ENCODE measurements at regions not wholly inside any gene's neighbourhood (a gene's known extent, or its start where the extent isn't known, plus 50 kb on each side); places are given as distances from the start of the nearest gene placed in this dataset.

DNA sequence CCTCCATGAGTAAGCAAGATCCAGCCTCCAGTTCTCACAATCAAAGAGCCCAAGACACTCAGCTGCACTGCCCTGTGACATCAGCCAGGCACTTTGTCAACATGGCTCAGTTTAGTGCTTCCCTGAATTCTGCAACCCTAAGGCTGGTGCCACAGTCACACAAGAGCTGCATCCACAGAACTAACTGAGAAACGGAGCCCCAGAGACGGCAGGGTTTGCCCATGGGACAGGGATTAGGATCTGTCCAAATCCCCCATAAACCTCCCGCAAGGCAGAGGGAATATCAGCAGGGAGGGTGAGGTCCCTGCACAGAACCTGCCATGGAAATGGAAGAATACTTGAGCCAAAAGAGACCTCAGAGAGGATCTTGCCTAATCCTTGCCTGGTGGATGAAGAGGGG, 70.4 kb upstream of the UQCRFS1 start:
- Mint-ChIP-seq H3K9me3 (ENCODE audit: low read depth) (peaks cover 9% of the 10 kb centered on the region), H3K36me3 (ENCODE audit: low read depth) (peaks cover 1% of the 10 kb centered on the region), H3K27me3 (ENCODE audit: low read depth) (peaks cover 1% of the 10 kb centered on the region), H3K4me1 (ENCODE audit: low read depth) (no peaks in the 10 kb centered on the region), H3K4me3 (ENCODE audit: unreplicated experiment) (no peak overlapping the region), H3K27ac (ENCODE audit: unreplicated experiment) (no peak overlapping the region)
- TF ChIP-seq, protein P1, sequence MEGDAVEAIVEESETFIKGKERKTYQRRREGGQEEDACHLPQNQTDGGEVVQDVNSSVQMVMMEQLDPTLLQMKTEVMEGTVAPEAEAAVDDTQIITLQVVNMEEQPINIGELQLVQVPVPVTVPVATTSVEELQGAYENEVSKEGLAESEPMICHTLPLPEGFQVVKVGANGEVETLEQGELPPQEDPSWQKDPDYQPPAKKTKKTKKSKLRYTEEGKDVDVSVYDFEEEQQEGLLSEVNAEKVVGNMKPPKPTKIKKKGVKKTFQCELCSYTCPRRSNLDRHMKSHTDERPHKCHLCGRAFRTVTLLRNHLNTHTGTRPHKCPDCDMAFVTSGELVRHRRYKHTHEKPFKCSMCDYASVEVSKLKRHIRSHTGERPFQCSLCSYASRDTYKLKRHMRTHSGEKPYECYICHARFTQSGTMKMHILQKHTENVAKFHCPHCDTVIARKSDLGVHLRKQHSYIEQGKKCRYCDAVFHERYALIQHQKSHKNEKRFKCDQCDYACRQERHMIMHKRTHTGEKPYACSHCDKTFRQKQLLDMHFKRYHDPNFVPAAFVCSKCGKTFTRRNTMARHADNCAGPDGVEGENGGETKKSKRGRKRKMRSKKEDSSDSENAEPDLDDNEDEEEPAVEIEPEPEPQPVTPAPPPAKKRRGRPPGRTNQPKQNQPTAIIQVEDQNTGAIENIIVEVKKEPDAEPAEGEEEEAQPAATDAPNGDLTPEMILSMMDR (IDR thresholded peaks at IDR 0.05), result no peak
- DNase-seq (ENCODE audit: low spot score), result no peak

DNA sequence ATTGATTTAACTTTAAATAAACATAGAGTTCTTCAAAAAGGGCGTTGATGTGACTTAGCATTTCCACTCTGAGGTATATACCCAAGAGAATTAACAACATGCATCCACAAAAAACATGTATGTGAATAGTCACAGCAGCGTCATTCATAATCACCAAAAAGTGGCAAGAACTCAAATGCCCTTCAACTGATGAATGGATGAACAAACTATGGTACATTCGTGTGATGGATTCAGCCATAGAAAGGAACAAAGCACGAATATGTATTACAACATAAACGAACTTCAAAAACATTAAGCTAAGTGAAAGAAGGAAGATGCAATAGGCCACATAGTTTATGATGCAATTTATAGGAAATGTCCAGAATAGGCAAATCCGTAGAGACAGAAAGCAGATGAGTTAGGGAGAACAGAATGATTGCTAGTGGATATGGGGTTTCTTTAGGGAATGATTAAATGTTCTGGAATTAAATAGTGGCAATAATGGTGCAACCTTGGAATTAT, 72.3 kb upstream of the UQCRFS1 start:
- H3K27me3 Mint-ChIP-seq (ENCODE audit: low read depth), result peaks cover 1% of the 10 kb centered on the region

GRCh38 chr19:29285878-29286277, 72.9 kb upstream of the UQCRFS1 start:
- no peak overlapping the region for H3K27ac Mint-ChIP-seq (ENCODE audit: unreplicated experiment)
- peaks cover 1% of the 10 kb centered on the region for H3K27me3 Mint-ChIP-seq (ENCODE audit: low read depth)

More for the DNA sequence above, 72.3 kb upstream of the UQCRFS1 start:
- no peak for DNase-seq (ENCODE audit: low spot score)
- Mint-ChIP-seq H3K9me3 (ENCODE audit: low read depth) (peaks cover 9% of the 10 kb centered on the region), H3K4me3 (ENCODE audit: unreplicated experiment) (no peak overlapping the region), H3K27ac (ENCODE audit: unreplicated experiment) (no peak overlapping the region), H3K4me1 (ENCODE audit: low read depth) (no peaks in the 10 kb centered on the region), H3K36me3 (ENCODE audit: low read depth) (peaks cover 1% of the 10 kb centered on the region)
- TF ChIP-seq, protein P1 (IDR thresholded peaks at IDR 0.05), result no peak

DNA sequence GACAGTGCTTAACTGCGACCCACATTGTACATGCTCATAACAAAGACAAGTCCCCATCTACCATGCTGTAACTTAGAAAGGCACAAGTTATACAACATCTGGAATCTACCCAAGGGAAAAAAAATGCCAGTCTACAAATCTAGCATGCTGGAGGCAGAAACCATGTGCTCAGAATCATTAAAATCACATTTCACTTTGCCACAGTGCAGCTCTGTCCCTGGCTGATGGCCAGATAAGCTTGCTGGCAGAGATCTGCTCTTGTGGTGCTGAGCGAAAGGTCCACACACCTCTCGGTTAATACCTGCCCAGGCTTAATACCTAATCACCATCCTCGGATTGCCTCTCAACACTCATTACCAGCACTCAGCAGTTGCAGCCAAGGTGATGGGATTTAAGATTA, 74.1 kb upstream of the UQCRFS1 start:
- Mint-ChIP-seq H3K9me3 (ENCODE audit: low read depth) (peaks cover 6% of the 10 kb centered on the region), H3K27ac (ENCODE audit: unreplicated experiment) (no peak overlapping the region), H3K36me3 (ENCODE audit: low read depth) (peaks cover 1% of the 10 kb centered on the region), H3K27me3 (ENCODE audit: low read depth) (peaks cover 1% of the 10 kb centered on the region), H3K4me1 (ENCODE audit: low read depth) (no peaks in the 10 kb centered on the region), H3K4me3 (ENCODE audit: unreplicated experiment) (no peak overlapping the region)
- TF ChIP-seq, protein P1 (IDR thresholded peaks at IDR 0.05), result no peak
- DNase-seq (ENCODE audit: low spot score), result no peak

More at GRCh38 chr19:29285878-29286277, 72.9 kb upstream of the UQCRFS1 start:
- no peak overlapping the region for H3K4me3 Mint-ChIP-seq (ENCODE audit: unreplicated experiment)
- no peak for DNase-seq (ENCODE audit: low spot score)
- TF ChIP-seq, protein P1 (IDR thresholded peaks at IDR 0.05), result no peak
- H3K36me3 Mint-ChIP-seq (ENCODE audit: low read depth), result peaks cover 1% of the 10 kb centered on the region
- peaks cover 6% of the 10 kb centered on the region for H3K9me3 Mint-ChIP-seq (ENCODE audit: low read depth)
- no peaks in the 10 kb centered on the region for H3K4me1 Mint-ChIP-seq (ENCODE audit: low read depth)

DNA sequence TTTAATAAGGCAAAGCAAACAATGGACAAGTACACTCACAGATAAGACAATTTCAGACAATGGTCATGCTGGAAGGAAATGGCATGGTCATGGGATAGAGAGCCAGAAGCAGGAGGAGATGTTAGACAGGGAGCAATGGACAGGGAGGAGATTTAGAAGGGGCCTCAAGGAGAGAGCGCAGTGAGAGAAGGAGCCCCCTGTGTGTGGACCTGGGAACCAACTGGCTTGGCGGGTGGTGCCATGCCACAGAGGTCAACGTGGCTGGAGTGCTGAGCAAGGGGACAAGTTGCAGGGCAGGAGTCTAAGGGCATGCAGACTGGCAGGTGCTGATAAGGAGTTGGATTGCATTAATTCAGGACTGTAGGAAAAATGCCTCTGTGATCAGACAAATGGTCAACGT, 75.3 kb upstream of the UQCRFS1 start:
- TF ChIP-seq, protein P1 (IDR thresholded peaks at IDR 0.05), result no peak
- H3K4me1 Mint-ChIP-seq (ENCODE audit: low read depth), result no peaks in the 10 kb centered on the region
- H3K27me3 Mint-ChIP-seq (ENCODE audit: low read depth), result peaks cover 1% of the 10 kb centered on the region
- H3K4me3 Mint-ChIP-seq (ENCODE audit: unreplicated experiment), result no peak overlapping the region
- peaks cover 1% of the 10 kb centered on the region for H3K36me3 Mint-ChIP-seq (ENCODE audit: low read depth)
- DNase-seq (ENCODE audit: low spot score), result no peak
- H3K27ac Mint-ChIP-seq (ENCODE audit: unreplicated experiment), result no peak overlapping the region
- peaks cover 6% of the 10 kb centered on the region for H3K9me3 Mint-ChIP-seq (ENCODE audit: low read depth)
